ENCODE measurements at regions not wholly inside any gene's neighbourhood (a gene's known extent, or its start where the extent isn't known, plus 50 kb on each side); places are given as distances from the start of the nearest gene placed in this dataset.
"Not testable (repeated sequence)": the region's sequence is repeated elsewhere in the genome, so short reads cannot be mapped to it uniquely, and the experiment has no call there.

GRCh38 chr3:166993015-166993630 lies 387.0 kb downstream of the ZBBX start:
- no peaks in the 10 kb centered on the region for H3K4me1 ChIP-seq
- no peak overlapping the region for H3K4me3 ChIP-seq
- H3K36me3 ChIP-seq, result no peaks in the 10 kb centered on the region
- no peak overlapping the region for H3K27ac ChIP-seq
- H3K9me3 ChIP-seq (replicated peaks), result no peaks in the 10 kb centered on the region
- H3K27me3 ChIP-seq, result no peaks in the 10 kb centered on the region
- peak in 1 of 2 experiments; percentile 9 for DNase-seq

DNA sequence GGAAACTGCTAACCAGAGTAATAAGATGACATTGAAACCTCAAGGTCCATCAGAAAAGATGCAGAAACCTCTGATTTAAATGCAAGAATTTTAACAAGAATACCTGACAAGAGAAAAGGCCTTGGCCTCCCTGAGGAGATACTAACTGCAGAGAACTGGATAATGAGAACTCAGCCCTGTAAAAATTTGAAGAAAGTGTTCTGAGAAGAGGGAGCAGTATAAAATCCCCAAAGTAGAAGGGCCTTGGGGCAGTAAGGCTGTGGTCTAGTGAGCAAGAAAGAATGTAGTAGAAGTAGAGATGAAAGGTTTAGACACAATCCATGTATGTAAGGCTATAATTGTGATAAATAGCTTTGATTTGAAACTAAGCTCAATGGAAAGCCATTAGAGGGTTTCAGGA lies 394.1 kb downstream of the ZBBX start:
- Histone ChIP-seq H3K27ac (no peak overlapping the region), H3K36me3 (no peaks in the 10 kb centered on the region)

GRCh38 chr3:166975796-166976195 lies 404.3 kb downstream of the ZBBX start:
- H3K9me3 ChIP-seq (replicated peaks); H3K4me1 ChIP-seq; H3K27me3 ChIP-seq; H3K4me3 ChIP-seq; DNase-seq; H3K36me3 ChIP-seq; H3K27ac ChIP-seq: not testable (repeated sequence)

More for the DNA sequence above, 394.1 kb downstream of the ZBBX start:
- H3K4me3 ChIP-seq, result no peak overlapping the region
- no peak for DNase-seq
- H3K4me1 ChIP-seq, result no peaks in the 10 kb centered on the region
- no peaks in the 10 kb centered on the region for H3K9me3 ChIP-seq (replicated peaks)
- H3K27me3 ChIP-seq, result no peaks in the 10 kb centered on the region

GRCh38 chr3:166967714-166968113 lies 412.4 kb downstream of the ZBBX start:
- H3K27me3 ChIP-seq; H3K4me3 ChIP-seq; H3K36me3 ChIP-seq; DNase-seq; H3K27ac ChIP-seq; H3K4me1 ChIP-seq; H3K9me3 ChIP-seq (replicated peaks): not testable (repeated sequence)

DNA sequence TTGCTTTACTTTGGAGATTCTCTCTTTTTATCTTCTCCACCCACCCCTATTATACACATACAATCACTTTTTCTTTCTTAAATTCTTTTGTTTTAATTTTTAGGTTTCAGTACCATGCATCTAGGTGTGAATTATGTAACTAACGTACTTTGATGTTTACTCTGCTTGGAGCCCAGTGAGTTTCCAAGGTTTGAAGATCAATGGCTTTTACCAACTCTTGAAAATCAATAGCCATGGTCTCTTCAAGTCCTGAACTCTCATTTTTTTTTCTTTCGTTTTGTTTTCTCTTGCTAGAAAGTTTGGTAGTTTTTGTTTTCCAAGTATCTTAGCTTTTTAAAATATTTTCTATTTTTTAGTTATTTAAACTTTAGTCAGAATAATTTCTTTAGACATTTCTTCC lies 417.2 kb downstream of the ZBBX start:
- H3K9me3 ChIP-seq (replicated peaks), result no peaks in the 10 kb centered on the region
- no peaks in the 10 kb centered on the region for H3K4me1 ChIP-seq
- H3K36me3 ChIP-seq, result no peaks in the 10 kb centered on the region
- no peak overlapping the region for H3K4me3 ChIP-seq
- no peaks in the 10 kb centered on the region for H3K27me3 ChIP-seq
- no peak for DNase-seq
- H3K27ac ChIP-seq, result no peak overlapping the region

DNA sequence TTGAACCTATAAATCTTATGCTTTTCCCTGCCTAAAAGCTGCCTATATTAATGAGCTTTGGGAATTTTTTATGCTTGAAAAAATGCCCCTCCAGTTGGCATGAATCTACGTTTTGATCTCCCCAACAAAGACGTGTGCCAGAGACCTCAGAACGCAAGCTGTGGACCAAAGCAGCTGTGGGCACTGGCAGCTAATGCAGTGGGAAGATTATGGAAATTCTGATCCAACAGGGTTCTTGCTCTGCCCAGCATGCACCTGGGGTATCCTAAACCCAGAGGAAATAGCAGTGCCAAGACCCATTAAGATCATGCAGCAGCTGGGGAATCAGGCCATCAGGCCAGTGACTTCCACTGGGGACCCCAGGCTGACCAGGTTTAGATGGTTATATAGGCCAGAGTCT lies 423.0 kb downstream of the ZBBX start:
- Histone ChIP-seq H3K36me3 (no peaks in the 10 kb centered on the region), H3K27me3 (no peaks in the 10 kb centered on the region), H3K9me3 (replicated peaks) (no peaks in the 10 kb centered on the region), H3K4me3 (no peak overlapping the region), H3K27ac (no peak overlapping the region), H3K4me1 (no peaks in the 10 kb centered on the region)
- no peak for DNase-seq

GRCh38 chr3:166955201-166955939 lies 424.7 kb downstream of the ZBBX start:
- H3K27me3 ChIP-seq, result no peaks in the 10 kb centered on the region
- no peak overlapping the region for H3K27ac ChIP-seq
- H3K4me1 ChIP-seq, result no peaks in the 10 kb centered on the region
- H3K9me3 ChIP-seq (replicated peaks), result no peaks in the 10 kb centered on the region
- no peak overlapping the region for H3K4me3 ChIP-seq
- no peaks in the 10 kb centered on the region for H3K36me3 ChIP-seq
- DNase-seq, result peak; percentile 12 to 25

DNA sequence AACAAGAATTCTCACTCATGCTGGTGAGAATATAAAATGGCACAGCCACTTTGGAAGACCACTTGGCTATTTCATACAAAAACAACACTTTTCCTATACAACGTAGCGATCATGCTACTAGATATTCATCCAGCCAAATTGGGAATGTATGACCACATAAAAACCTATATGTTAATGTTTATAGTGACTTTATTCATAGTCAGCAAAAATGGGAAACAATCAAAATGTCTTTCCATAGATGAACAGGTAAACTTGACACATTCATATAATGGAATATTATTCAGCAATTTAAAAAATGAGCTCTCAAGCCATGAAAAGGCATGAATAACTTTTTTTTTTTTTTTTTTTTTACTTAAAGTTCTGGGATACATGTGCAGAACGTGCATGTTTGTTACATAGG lies 445.2 kb downstream of the ZBBX start:
- no peaks in the 10 kb centered on the region for H3K27me3 ChIP-seq
- H3K36me3 ChIP-seq, result no peaks in the 10 kb centered on the region
- H3K4me1 ChIP-seq, result no peaks in the 10 kb centered on the region
- H3K9me3 ChIP-seq (replicated peaks), result no peaks in the 10 kb centered on the region
- H3K4me3 ChIP-seq, result no peak overlapping the region
- H3K27ac ChIP-seq, result no peak overlapping the region
- DNase-seq, result no peak

DNA sequence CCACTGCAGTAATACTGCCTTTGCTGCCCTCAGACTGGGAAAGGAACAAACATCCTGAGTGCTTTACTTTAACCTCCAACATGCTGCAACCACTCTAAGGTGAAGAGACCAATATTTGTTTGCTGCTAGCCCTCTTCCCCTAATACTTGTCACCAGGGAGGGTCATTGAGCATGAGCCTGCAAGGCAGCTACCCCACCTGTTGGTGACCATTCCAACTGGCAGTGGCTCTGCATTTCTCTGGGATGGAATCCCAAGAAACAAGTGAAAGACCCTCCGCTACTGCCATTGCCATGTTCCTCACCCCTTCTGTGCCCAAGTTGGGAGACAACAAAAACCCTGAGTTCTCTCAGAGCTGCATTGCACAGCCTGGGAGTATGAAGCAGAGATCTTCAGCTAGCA lies 462.7 kb downstream of the ZBBX start:
- DNase-seq, result no peak
- Histone ChIP-seq H3K27ac (no peak overlapping the region), H3K9me3 (replicated peaks) (no peaks in the 10 kb centered on the region), H3K36me3 (no peaks in the 10 kb centered on the region), H3K27me3 (no peaks in the 10 kb centered on the region), H3K4me3 (no peak overlapping the region), H3K4me1 (no peaks in the 10 kb centered on the region)

- H3K9me3 ChIP-seq (replicated peaks), result no peaks in the 10 kb centered on the region
- no peaks in the 10 kb centered on the region for H3K4me1 ChIP-seq
- no peak overlapping the region for H3K27ac ChIP-seq
- no peak for DNase-seq
- H3K36me3 ChIP-seq, result no peaks in the 10 kb centered on the region
- no peaks in the 10 kb centered on the region for H3K27me3 ChIP-seq
- no peak overlapping the region for H3K4me3 ChIP-seq
These were observed 477.7 kb downstream of the ZBBX start for GRCh38 chr3:166902374-166902773.

GRCh38 chr3:166900866-166901577 lies 479.1 kb downstream of the ZBBX start:
- Histone ChIP-seq H3K4me1 (no peaks in the 10 kb centered on the region), H3K36me3 (no peaks in the 10 kb centered on the region), H3K4me3 (no peak overlapping the region), H3K27me3 (no peaks in the 10 kb centered on the region), H3K9me3 (replicated peaks) (no peaks in the 10 kb centered on the region), H3K27ac (no peak overlapping the region)
- no peak for DNase-seq

DNA sequence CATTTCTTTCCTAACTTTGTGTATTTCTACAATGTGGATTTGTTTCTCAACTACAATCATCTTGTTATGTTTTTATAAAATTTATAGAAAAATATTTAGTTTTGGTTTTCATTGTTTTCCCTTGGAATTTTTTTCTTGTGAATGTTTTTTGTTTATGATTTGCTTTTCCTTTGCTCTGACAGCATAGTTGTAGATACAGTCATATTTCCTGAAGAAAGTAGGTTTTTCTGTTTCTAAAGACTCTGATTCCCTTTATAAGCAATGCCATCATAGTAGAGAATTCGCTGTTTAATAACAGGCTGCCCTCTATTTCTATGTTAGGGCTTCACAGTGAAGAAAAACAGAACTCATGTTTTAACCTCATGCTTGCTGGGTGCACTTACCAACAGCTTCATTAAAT lies 482.3 kb downstream of the ZBBX start:
- Histone ChIP-seq H3K9me3 (replicated peaks) (no peaks in the 10 kb centered on the region), H3K4me3 (no peak overlapping the region), H3K36me3 (no peaks in the 10 kb centered on the region), H3K27me3 (no peaks in the 10 kb centered on the region), H3K27ac (no peak overlapping the region), H3K4me1 (no peaks in the 10 kb centered on the region)
- no peak for DNase-seq

DNA sequence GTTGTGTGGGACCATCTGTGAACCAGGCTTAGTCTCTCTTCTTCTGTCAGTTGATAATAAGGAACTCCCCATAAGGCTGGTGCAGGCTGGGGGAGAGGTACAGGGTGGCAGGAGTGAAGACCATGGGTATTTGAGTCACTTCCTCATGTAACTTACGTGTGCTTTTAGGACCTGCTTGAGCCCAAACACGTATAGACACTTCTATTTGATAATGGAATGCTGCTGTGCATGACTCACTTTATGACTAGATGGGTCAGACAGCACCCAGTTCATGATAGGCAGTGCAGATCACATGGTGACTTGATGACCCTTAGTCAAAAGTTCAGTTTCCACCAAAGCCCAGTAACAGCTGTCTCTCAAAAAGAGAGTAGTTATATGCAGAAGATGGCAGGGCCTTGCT lies 490.9 kb downstream of the ZBBX start:
- Histone ChIP-seq H3K36me3 (no peaks in the 10 kb centered on the region), H3K4me3 (no peak overlapping the region), H3K27ac (no peak overlapping the region), H3K4me1 (no peaks in the 10 kb centered on the region), H3K27me3 (no peaks in the 10 kb centered on the region), H3K9me3 (replicated peaks) (no peaks in the 10 kb centered on the region)
- no peak for DNase-seq

- no peak for DNase-seq
- no peaks in the 10 kb centered on the region for H3K9me3 ChIP-seq (replicated peaks)
- H3K27ac ChIP-seq, result no peak overlapping the region
- no peaks in the 10 kb centered on the region for H3K4me1 ChIP-seq
- H3K36me3 ChIP-seq, result no peaks in the 10 kb centered on the region
- H3K27me3 ChIP-seq, result no peaks in the 10 kb centered on the region
- H3K4me3 ChIP-seq, result no peak overlapping the region
These were observed 500.4 kb downstream of the ZBBX start for GRCh38 chr3:166879661-166880060.

DNA sequence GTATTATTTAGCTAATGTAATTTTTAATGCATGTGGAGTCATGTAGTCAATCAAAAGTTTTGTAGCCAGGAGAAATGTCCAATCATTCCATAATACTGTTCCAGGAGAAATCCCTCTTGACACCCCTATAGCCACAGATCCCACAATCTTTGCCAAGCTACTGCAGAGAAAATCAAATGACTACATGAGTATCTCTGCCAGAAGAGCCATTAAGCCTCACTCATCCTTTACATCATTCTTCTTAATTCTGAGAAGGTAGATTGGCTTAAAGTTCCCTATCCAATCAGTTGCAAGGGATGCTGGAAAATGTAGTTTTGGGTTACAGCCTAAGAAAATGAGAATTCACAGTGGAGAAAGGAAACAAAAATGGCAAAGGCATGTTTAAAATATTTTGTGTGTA lies 502.1 kb downstream of the ZBBX start:
- no peaks in the 10 kb centered on the region for H3K4me1 ChIP-seq
- H3K4me3 ChIP-seq, result no peak overlapping the region
- no peaks in the 10 kb centered on the region for H3K9me3 ChIP-seq (replicated peaks)
- DNase-seq, result no peak
- no peak overlapping the region for H3K27ac ChIP-seq
- H3K27me3 ChIP-seq, result no peaks in the 10 kb centered on the region
- H3K36me3 ChIP-seq, result no peaks in the 10 kb centered on the region

Measured in SJCRH30 (cell line).